Memory B cell (primary cell): ENCODE measurements at regions not wholly inside any gene's neighbourhood (a gene's known extent, or its start where the extent isn't known, plus 50 kb on each side); places are given as distances from the start of the nearest gene placed in this dataset.

Experiments used
- ATAC-seq: fragments of 150-1000 bp; cut with Tn5 transposase; 2 replicates; pipeline ENCODE4 v1.10.0; 2021; ENCODE audit warnings: low read depth, mild to moderate bottlenecking, moderate library complexity
- DNase-seq, 2 donors: peaks; one replicate each; pipeline ENCODE4 v3.0.0; 2022; ENCODE audit warnings: low spot score in 2 of 2
- H3K27ac Mint-ChIP-seq: one replicate; pipeline ENCODE4 v1.8.0; 2022; ENCODE audit warnings: mild to moderate bottlenecking, moderate library complexity, mixed read lengths
- H3K27me3 Mint-ChIP-seq: one replicate; pipeline ENCODE4 v1.8.0; 2022; ENCODE audit warnings: mixed read lengths
- H3K36me3 Mint-ChIP-seq: one replicate; pipeline ENCODE4 v1.8.0; 2022; ENCODE audit warnings: mild to moderate bottlenecking, mixed read lengths
- H3K4me1 Mint-ChIP-seq: one replicate; pipeline ENCODE4 v1.8.0; 2022; ENCODE audit warnings: mixed read lengths
- H3K4me3 Mint-ChIP-seq: one replicate; pipeline ENCODE4 v1.8.0; 2022; ENCODE audit warnings: mild to moderate bottlenecking, moderate library complexity, mixed read lengths
- H3K9me3 Mint-ChIP-seq: one replicate; pipeline ENCODE4 v1.8.0; 2022; ENCODE audit warnings: mixed read lengths

GRCh38 chr2:126482582-126483464 is 173.1 kb upstream of the GYPC start:
- Mint-ChIP-seq H3K4me3 (no peak overlapping the region), H3K36me3 (no peaks in the 10 kb centered on the region), H3K4me1 (no peaks in the 10 kb centered on the region), H3K27ac (no peak overlapping the region), H3K27me3 (peaks cover 6% of the 10 kb centered on the region), H3K9me3 (peaks cover 2% of the 10 kb centered on the region)
- DNase-seq, result no peak
- ATAC-seq, result no peak

GRCh38 chr2:126494593-126494992 is 161.4 kb upstream of the GYPC start:
- Mint-ChIP-seq H3K4me3 (no peak overlapping the region), H3K27ac (no peak overlapping the region), H3K4me1 (no peaks in the 10 kb centered on the region), H3K27me3 (no peaks in the 10 kb centered on the region), H3K36me3 (no peaks in the 10 kb centered on the region), H3K9me3 (peaks cover 12% of the 10 kb centered on the region)
- ATAC-seq, result no peak
- no peak for DNase-seq

- Mint-ChIP-seq H3K27ac (no peak overlapping the region), H3K4me1 (no peaks in the 10 kb centered on the region), H3K27me3 (no peaks in the 10 kb centered on the region), H3K4me3 (no peak overlapping the region), H3K9me3 (peaks cover 12% of the 10 kb centered on the region), H3K36me3 (no peaks in the 10 kb centered on the region)
- ATAC-seq (no peak), DNase-seq (no peak)
These were observed 160.8 kb upstream of the GYPC start for GRCh38 chr2:126495189-126495588.

GRCh38 chr2:126496493-126496892 is 159.5 kb upstream of the GYPC start:
- peaks cover 12% of the 10 kb centered on the region for H3K9me3 Mint-ChIP-seq
- DNase-seq (no peak), ATAC-seq (no peak)
- no peak overlapping the region for H3K27ac Mint-ChIP-seq
- no peak overlapping the region for H3K4me3 Mint-ChIP-seq
- no peaks in the 10 kb centered on the region for H3K27me3 Mint-ChIP-seq
- no peaks in the 10 kb centered on the region for H3K4me1 Mint-ChIP-seq
- H3K36me3 Mint-ChIP-seq, result no peaks in the 10 kb centered on the region

- no peaks in the 10 kb centered on the region for H3K27me3 Mint-ChIP-seq
- ATAC-seq (no peak), DNase-seq (no peak)
- H3K27ac Mint-ChIP-seq, result no peak overlapping the region
- no peaks in the 10 kb centered on the region for H3K36me3 Mint-ChIP-seq
- no peak overlapping the region for H3K4me3 Mint-ChIP-seq
- H3K4me1 Mint-ChIP-seq, result no peaks in the 10 kb centered on the region
- peaks cover 2% of the 10 kb centered on the region for H3K9me3 Mint-ChIP-seq
These were observed 152.5 kb upstream of the GYPC start for GRCh38 chr2:126503476-126503875.

GRCh38 chr2:126504949-126505348 is 151.0 kb upstream of the GYPC start:
- ATAC-seq, result no peak
- Mint-ChIP-seq H3K27ac (no peak overlapping the region), H3K4me1 (no peaks in the 10 kb centered on the region), H3K9me3 (no peaks in the 10 kb centered on the region), H3K36me3 (no peaks in the 10 kb centered on the region), H3K4me3 (no peak overlapping the region), H3K27me3 (no peaks in the 10 kb centered on the region)
- DNase-seq, result no peak

- Mint-ChIP-seq H3K27me3 (no peaks in the 10 kb centered on the region), H3K27ac (no peak overlapping the region), H3K4me1 (no peaks in the 10 kb centered on the region), H3K4me3 (no peak overlapping the region), H3K36me3 (no peaks in the 10 kb centered on the region), H3K9me3 (no peaks in the 10 kb centered on the region)
- no peak for DNase-seq
- no peak for ATAC-seq
These were observed 149.2 kb upstream of the GYPC start for GRCh38 chr2:126506786-126507185.

GRCh38 chr2:126507425-126507911 is 148.5 kb upstream of the GYPC start:
- ATAC-seq, result no peak
- no peaks in the 10 kb centered on the region for H3K4me1 Mint-ChIP-seq
- H3K27ac Mint-ChIP-seq, result no peak overlapping the region

GRCh38 chr2:126510356-126510755 is 145.6 kb upstream of the GYPC start:
- Mint-ChIP-seq H3K27me3 (no peaks in the 10 kb centered on the region), H3K36me3 (no peaks in the 10 kb centered on the region), H3K4me1 (no peaks in the 10 kb centered on the region), H3K9me3 (no peaks in the 10 kb centered on the region), H3K27ac (no peak overlapping the region), H3K4me3 (no peak overlapping the region)
- ATAC-seq, result no peak
- no peak for DNase-seq

More at GRCh38 chr2:126507425-126507911, 148.5 kb upstream of the GYPC start:
- no peaks in the 10 kb centered on the region for H3K36me3 Mint-ChIP-seq
- no peaks in the 10 kb centered on the region for H3K9me3 Mint-ChIP-seq
- no peak for DNase-seq
- no peak overlapping the region for H3K4me3 Mint-ChIP-seq
- no peaks in the 10 kb centered on the region for H3K27me3 Mint-ChIP-seq

GRCh38 chr2:126510960-126511359 is 145.0 kb upstream of the GYPC start:
- no peak overlapping the region for H3K4me3 Mint-ChIP-seq
- no peaks in the 10 kb centered on the region for H3K9me3 Mint-ChIP-seq
- no peaks in the 10 kb centered on the region for H3K36me3 Mint-ChIP-seq
- ATAC-seq (no peak), DNase-seq (no peak)
- H3K4me1 Mint-ChIP-seq, result no peaks in the 10 kb centered on the region
- no peak overlapping the region for H3K27ac Mint-ChIP-seq
- H3K27me3 Mint-ChIP-seq, result no peaks in the 10 kb centered on the region

- Mint-ChIP-seq H3K36me3 (no peaks in the 10 kb centered on the region), H3K27me3 (no peaks in the 10 kb centered on the region), H3K4me3 (no peak overlapping the region), H3K9me3 (no peaks in the 10 kb centered on the region), H3K27ac (no peak overlapping the region), H3K4me1 (no peaks in the 10 kb centered on the region)
- no peak for DNase-seq
- ATAC-seq, result no peak
These were observed 143.9 kb upstream of the GYPC start for GRCh38 chr2:126512026-126512425.

- DNase-seq (no peak), ATAC-seq (no peak)
- Mint-ChIP-seq H3K4me3 (no peak overlapping the region), H3K36me3 (no peaks in the 10 kb centered on the region), H3K4me1 (no peaks in the 10 kb centered on the region), H3K27ac (no peak overlapping the region), H3K27me3 (no peaks in the 10 kb centered on the region), H3K9me3 (no peaks in the 10 kb centered on the region)
These were observed 142.9 kb upstream of the GYPC start for GRCh38 chr2:126513033-126513432.

- DNase-seq (no peak), ATAC-seq (no peak)
- H3K4me1 Mint-ChIP-seq, result no peaks in the 10 kb centered on the region
- H3K9me3 Mint-ChIP-seq, result no peaks in the 10 kb centered on the region
- no peak overlapping the region for H3K27ac Mint-ChIP-seq
- peaks cover 2% of the 10 kb centered on the region for H3K27me3 Mint-ChIP-seq
- no peaks in the 10 kb centered on the region for H3K36me3 Mint-ChIP-seq
- no peak overlapping the region for H3K4me3 Mint-ChIP-seq
These were observed 140.5 kb upstream of the GYPC start for GRCh38 chr2:126515471-126515870.

GRCh38 chr2:126518196-126518595 is 137.8 kb upstream of the GYPC start:
- no peaks in the 10 kb centered on the region for H3K9me3 Mint-ChIP-seq
- no peaks in the 10 kb centered on the region for H3K4me1 Mint-ChIP-seq
- no peak overlapping the region for H3K27ac Mint-ChIP-seq
- ATAC-seq, result no peak
- peaks cover 5% of the 10 kb centered on the region for H3K27me3 Mint-ChIP-seq
- H3K36me3 Mint-ChIP-seq, result no peaks in the 10 kb centered on the region
- DNase-seq, result no peak
- no peak overlapping the region for H3K4me3 Mint-ChIP-seq
